H9 (cell line): ENCODE measurements at regions not wholly inside any gene's neighbourhood (a gene's known extent, or its start where the extent isn't known, plus 50 kb on each side); places are given as distances from the start of the nearest gene placed in this dataset.

ENCODE experiments used
- DNase-seq: peaks from one replicate; pipeline ENCODE4 v3.0.0-alpha.2; 2017
- H2AFZ ChIP-seq: one replicate; pipeline ENCODE4 v1.6.1; 2013; ENCODE audit warnings: mild to moderate bottlenecking, low read length, control low read depth, moderate library complexity
- H2AK5ac ChIP-seq: 2 replicates; pipeline ENCODE4 v1.6.1; 2013; ENCODE audit warnings: low read length, control low read depth, mixed read lengths; ENCODE audit not compliant: insufficient read length
- H2BK120ac ChIP-seq: one replicate; pipeline ENCODE4 v1.6.1; 2013; ENCODE audit warnings: low read depth, mild to moderate bottlenecking, low read length, control low read depth, inconsistent platforms; ENCODE audit not compliant: poor library complexity, severe bottlenecking
- H2BK12ac ChIP-seq: 2 replicates; pipeline ENCODE4 v1.6.1; 2013; ENCODE audit warnings: low read length, control low read depth, mixed read lengths, low read depth; ENCODE audit not compliant: insufficient read length
- H2BK15ac ChIP-seq: 2 replicates; pipeline ENCODE4 v1.6.1; 2013; ENCODE audit warnings: low read depth, low read length, control low read depth
- H2BK20ac ChIP-seq: one replicate; pipeline ENCODE4 v1.6.1; 2013; ENCODE audit warnings: low read depth, mild to moderate bottlenecking, low read length, control low read depth, inconsistent platforms; ENCODE audit not compliant: poor library complexity, severe bottlenecking
- H2BK5ac ChIP-seq: 2 replicates; pipeline ENCODE4 v1.6.1; 2013; ENCODE audit warnings: low read length, control low read depth, mixed read lengths; ENCODE audit not compliant: insufficient read length
- H3K14ac ChIP-seq: 2 replicates; pipeline ENCODE4 v1.6.1; 2013; ENCODE audit warnings: low read length, control low read depth; ENCODE audit not compliant: insufficient read depth
- H3K18ac ChIP-seq: 2 replicates; pipeline ENCODE4 v1.6.1; 2013; ENCODE audit warnings: low read depth, mild to moderate bottlenecking, mixed read lengths, low read length, control low read depth; ENCODE audit not compliant: insufficient read length
- H3K23ac ChIP-seq: 2 replicates; pipeline ENCODE4 v1.6.1; 2013; ENCODE audit warnings: low read length, control low read depth, mixed read lengths, low read depth; ENCODE audit not compliant: insufficient read length
- H3K23me2 ChIP-seq: 2 replicates; pipeline ENCODE4 v1.6.1; 2013; ENCODE audit warnings: low read depth, mild to moderate bottlenecking, mixed read lengths, low read length, control low read depth; ENCODE audit not compliant: insufficient read length, poor library complexity, severe bottlenecking
- H3K27ac ChIP-seq: 2 replicates; pipeline ENCODE4 v1.5.1; 2013; ENCODE audit warnings: low read length, control low read depth, mixed read lengths, low read depth; ENCODE audit not compliant: insufficient read length
- H3K27me3 ChIP-seq: 2 replicates; pipeline ENCODE4 v1.6.1; 2013; ENCODE audit warnings: low read length, control low read depth, inconsistent platforms; ENCODE audit not compliant: insufficient read depth
- H3K4ac ChIP-seq: 2 replicates; pipeline ENCODE4 v1.6.1; 2013; ENCODE audit warnings: low read depth, mild to moderate bottlenecking, control low read depth, inconsistent platforms, low read length, moderate library complexity
- H3K4me1 ChIP-seq: 2 replicates; pipeline ENCODE4 v1.6.1; 2013; ENCODE audit warnings: low read length, control low read depth, inconsistent platforms; ENCODE audit not compliant: insufficient read depth
- H3K4me2 ChIP-seq: 2 replicates; pipeline ENCODE4 v1.6.1; 2013; ENCODE audit warnings: low read length, control low read depth, mixed read lengths; ENCODE audit not compliant: insufficient read length, insufficient read depth
- H3K56ac ChIP-seq: 2 replicates; pipeline ENCODE4 v1.6.1; 2013; ENCODE audit warnings: low read depth, mild to moderate bottlenecking, mixed read lengths, low read length, control low read depth; ENCODE audit not compliant: insufficient read length
- H3K79me1 ChIP-seq: 2 replicates; pipeline ENCODE4 v1.6.1; 2013; ENCODE audit warnings: low read depth, mild to moderate bottlenecking, moderate library complexity, low read length, control low read depth, inconsistent platforms; ENCODE audit not compliant: insufficient read depth, poor library complexity, severe bottlenecking
- H3K79me2 ChIP-seq: 2 replicates; pipeline ENCODE4 v1.6.1; 2013; ENCODE audit warnings: low read length, control low read depth, inconsistent platforms; ENCODE audit not compliant: insufficient read depth
- H3K9ac ChIP-seq: 2 replicates; pipeline ENCODE4 v1.6.1; 2013; ENCODE audit warnings: low read length, control low read depth, mixed read lengths; ENCODE audit not compliant: insufficient read length; ENCODE audit errors: extremely low read depth
- H3K9me3 ChIP-seq: one replicate; pipeline ENCODE4 v1.6.1; 2013; ENCODE audit warnings: low read depth, low read length, inconsistent platforms; ENCODE audit not compliant: control insufficient read depth
- H3T11ph ChIP-seq: one replicate; pipeline ENCODE4 v1.6.1; 2013; ENCODE audit warnings: mild to moderate bottlenecking, low read length, control low read depth, inconsistent platforms
- H4K20me1 ChIP-seq: one replicate; pipeline ENCODE4 v1.6.1; 2013; ENCODE audit not compliant: control insufficient read depth, insufficient read length, insufficient read depth
- H4K5ac ChIP-seq: 2 replicates; pipeline ENCODE4 v1.6.1; 2013; ENCODE audit warnings: low read depth, mild to moderate bottlenecking, mixed read lengths, low read length, control low read depth; ENCODE audit not compliant: insufficient read length
- H4K8ac ChIP-seq: replicated peaks from 2 replicates; pipeline ENCODE4 v1.6.1; 2013; ENCODE audit warnings: low read length, control low read depth, mixed read lengths, low read depth; ENCODE audit not compliant: insufficient read length
- H4K91ac ChIP-seq: 2 replicates; pipeline ENCODE4 v1.6.1; 2013; ENCODE audit warnings: low read depth, mild to moderate bottlenecking, moderate library complexity, mixed read lengths, low read length, control low read depth; ENCODE audit not compliant: insufficient read length
- H3K27ac Mint-ChIP-seq, 3 experiments: 2 replicates in 2 of 3; 3 replicates in 1 of 3; pipeline ENCODE4 v1.8.0; 2020 to 2021; ENCODE audit warnings: mixed read lengths in 3 of 3, mild to moderate bottlenecking in 1 of 3, moderate library complexity in 1 of 3
- H3K27me3 Mint-ChIP-seq: 2 replicates; pipeline ENCODE4 v1.8.0; 2021; ENCODE audit warnings: low read depth, mild to moderate bottlenecking, moderate library complexity, mixed read lengths
- H3K36me3 Mint-ChIP-seq, 3 experiments: 2 replicates in 2 of 3; 3 replicates in 1 of 3; pipeline ENCODE4 v1.8.0; 2020 to 2021; ENCODE audit warnings: low read depth in 3 of 3, mixed read lengths in 3 of 3; ENCODE audit not compliant: insufficient read depth in 1 of 3
- H3K4me1 Mint-ChIP-seq, 2 experiments: 2 replicates each; pipeline ENCODE4 v1.8.0; 2020; ENCODE audit warnings: mixed read lengths in 2 of 2
- H3K4me3 Mint-ChIP-seq, 2 experiments: 2 replicates in 1 of 2; 3 replicates in 1 of 2; pipeline ENCODE4 v1.8.0; 2020 to 2021; ENCODE audit warnings: mild to moderate bottlenecking in 2 of 2, mixed read lengths in 2 of 2, moderate library complexity in 1 of 2
- H3K9me3 Mint-ChIP-seq, 2 experiments: 2 replicates in 1 of 2; 3 replicates in 1 of 2; pipeline ENCODE4 v1.8.0; 2020; ENCODE audit warnings: mild to moderate bottlenecking in 2 of 2, mixed read lengths in 2 of 2, moderate library complexity in 1 of 2
- CTCF ChIP-seq: fragments of 200-600 bp; sonication (generic); conservative IDR thresholded peaks from 3 replicates; pipeline ENCODE4 v1.8.0; 2021; ENCODE audit warnings: antibody characterized with exemption, mild to moderate bottlenecking

- H3K27ac Mint-ChIP-seq = no peak overlapping the region
- H2AK5ac ChIP-seq = no peak overlapping the region
- H2BK12ac ChIP-seq = no peak overlapping the region
- H3K23me2 ChIP-seq = no peaks in the 10 kb centered on the region
- H3K27ac ChIP-seq = no peak overlapping the region
- H4K20me1 ChIP-seq = no peaks in the 10 kb centered on the region
- no peak overlapping the region for H3T11ph ChIP-seq
- H3K4me2 ChIP-seq = no peak overlapping the region
- H3K79me2 ChIP-seq = no peaks in the 10 kb centered on the region
- H3K9me3 ChIP-seq = no peaks in the 10 kb centered on the region
- no peak for DNase-seq
- no peak overlapping the region for H2BK5ac ChIP-seq
- H3K79me1 ChIP-seq = no peaks in the 10 kb centered on the region
- TF ChIP-seq CTCF = no peak
- H3K14ac ChIP-seq = no peak overlapping the region
- no peak overlapping the region for H2BK20ac ChIP-seq
- no peaks in the 10 kb centered on the region for H3K4me1 Mint-ChIP-seq
- H3K18ac ChIP-seq = no peak overlapping the region
- no peak overlapping the region for H2BK15ac ChIP-seq
- H4K8ac ChIP-seq = no peak overlapping the region
- H3K36me3 Mint-ChIP-seq = no peaks in the 10 kb centered on the region
- no peaks in the 10 kb centered on the region for H3K27me3 Mint-ChIP-seq
- no peak overlapping the region for H4K91ac ChIP-seq
- no peak overlapping the region for H3K23ac ChIP-seq
- no peaks in the 10 kb centered on the region for H3K4me1 ChIP-seq
- H2AFZ ChIP-seq = no peak overlapping the region
- no peaks in the 10 kb centered on the region for H3K27me3 ChIP-seq
- no peak overlapping the region for H3K9ac ChIP-seq
- H3K56ac ChIP-seq = no peak overlapping the region
- H4K5ac ChIP-seq = no peak overlapping the region
- H3K9me3 Mint-ChIP-seq = no peaks in the 10 kb centered on the region
- H3K4me3 Mint-ChIP-seq = no peak overlapping the region
- H3K4ac ChIP-seq = no peak overlapping the region
- H2BK120ac ChIP-seq = no peak overlapping the region
Measured at GRCh38 chr6:81485395-81485794, 267.1 kb downstream of the TENT5A start.
